GM18511 (cell line): ENCODE measurements at regions not wholly inside any gene's neighbourhood (a gene's known extent, or its start where the extent isn't known, plus 50 kb on each side); places are given as distances from the start of the nearest gene placed in this dataset.
"Not testable (repeated sequence)": the region's sequence is repeated elsewhere in the genome, so short reads cannot be mapped to it uniquely, and the experiment has no call there.

Experiments used
- ATAC-seq: cut with Tn5 transposase; IDR thresholded peaks from one replicate; pipeline ENCODE4 v1.9.1; 2021; ENCODE audit warnings: mild to moderate bottlenecking, moderate library complexity; ENCODE audit not compliant: unreplicated experiment

DNA sequence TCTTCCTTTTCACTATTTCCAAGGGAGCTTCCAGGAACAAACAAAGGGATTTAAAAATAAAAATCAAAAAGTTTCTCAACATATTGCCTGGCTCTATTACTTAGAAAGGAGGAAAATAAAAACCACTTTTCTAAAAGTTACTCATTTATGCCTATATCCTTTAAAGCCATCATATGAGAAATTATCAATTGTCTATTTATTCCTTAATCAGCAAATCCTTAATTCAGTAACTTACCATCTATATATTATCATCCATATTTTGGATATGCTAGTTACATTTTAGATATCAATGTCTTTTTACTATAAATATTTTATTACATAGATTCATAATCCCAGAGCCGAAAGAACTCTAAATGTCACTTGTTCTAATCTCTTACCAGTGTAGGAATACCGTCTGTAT is 481.5 kb upstream of the ANO5 start:
- ATAC-seq = no peak

DNA sequence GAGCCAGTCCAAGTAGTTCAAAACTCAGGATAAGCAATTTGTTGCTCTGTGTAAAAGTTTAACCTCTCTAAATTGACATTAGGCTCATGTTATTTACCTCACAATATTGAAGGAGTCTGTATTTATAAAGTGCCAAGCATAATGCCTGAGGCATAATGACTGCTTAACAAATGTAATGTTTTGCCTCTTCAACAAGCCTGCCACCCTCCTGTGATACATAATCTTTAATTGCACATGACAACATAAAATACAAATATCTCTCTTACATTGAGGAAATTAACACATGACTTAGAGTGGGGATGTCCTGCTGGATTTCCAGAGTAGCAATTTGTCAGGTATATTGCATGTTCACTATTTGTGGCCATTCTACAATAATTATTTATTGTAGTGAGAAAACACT is 469.2 kb upstream of the ANO5 start:
- no peak for ATAC-seq

DNA sequence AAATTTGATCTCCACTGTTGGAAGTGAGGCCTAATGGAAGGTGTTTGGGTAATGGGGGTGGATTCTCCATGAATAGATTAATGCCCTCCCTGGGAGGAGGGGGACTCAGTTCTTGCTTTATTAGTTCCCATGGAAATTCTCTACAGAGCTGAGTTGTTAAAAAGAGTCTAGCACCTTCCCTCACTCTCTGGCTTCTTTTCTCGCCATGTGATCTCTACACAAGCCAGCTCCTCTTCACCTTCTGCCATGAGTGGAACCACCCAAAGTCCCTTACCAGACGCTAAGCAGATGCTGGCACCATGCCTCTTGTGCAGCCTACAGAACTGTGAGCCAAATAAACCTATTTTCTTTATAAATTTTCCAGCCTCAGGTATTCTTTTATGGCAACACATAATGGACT is 465.8 kb upstream of the ANO5 start:
- ATAC-seq = no peak

DNA sequence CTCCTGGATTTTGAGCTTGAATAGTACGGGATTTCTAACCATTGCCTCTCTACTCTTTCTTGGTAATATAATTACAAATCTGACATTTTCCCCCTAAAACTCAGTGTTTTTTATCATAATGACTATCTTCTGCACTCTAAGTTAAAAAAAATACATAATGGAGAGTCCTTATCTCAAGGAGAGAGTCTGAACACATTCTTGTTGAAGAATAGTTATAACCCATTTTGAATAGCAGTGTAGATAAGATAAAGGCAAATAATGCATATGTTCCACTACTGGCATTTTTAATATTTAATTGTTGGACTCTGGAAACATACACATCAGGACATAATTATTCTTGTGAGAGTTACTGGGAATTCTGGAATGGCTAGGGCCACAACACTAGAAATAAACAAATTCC is 456.5 kb upstream of the ANO5 start:
- ATAC-seq = no peak

DNA sequence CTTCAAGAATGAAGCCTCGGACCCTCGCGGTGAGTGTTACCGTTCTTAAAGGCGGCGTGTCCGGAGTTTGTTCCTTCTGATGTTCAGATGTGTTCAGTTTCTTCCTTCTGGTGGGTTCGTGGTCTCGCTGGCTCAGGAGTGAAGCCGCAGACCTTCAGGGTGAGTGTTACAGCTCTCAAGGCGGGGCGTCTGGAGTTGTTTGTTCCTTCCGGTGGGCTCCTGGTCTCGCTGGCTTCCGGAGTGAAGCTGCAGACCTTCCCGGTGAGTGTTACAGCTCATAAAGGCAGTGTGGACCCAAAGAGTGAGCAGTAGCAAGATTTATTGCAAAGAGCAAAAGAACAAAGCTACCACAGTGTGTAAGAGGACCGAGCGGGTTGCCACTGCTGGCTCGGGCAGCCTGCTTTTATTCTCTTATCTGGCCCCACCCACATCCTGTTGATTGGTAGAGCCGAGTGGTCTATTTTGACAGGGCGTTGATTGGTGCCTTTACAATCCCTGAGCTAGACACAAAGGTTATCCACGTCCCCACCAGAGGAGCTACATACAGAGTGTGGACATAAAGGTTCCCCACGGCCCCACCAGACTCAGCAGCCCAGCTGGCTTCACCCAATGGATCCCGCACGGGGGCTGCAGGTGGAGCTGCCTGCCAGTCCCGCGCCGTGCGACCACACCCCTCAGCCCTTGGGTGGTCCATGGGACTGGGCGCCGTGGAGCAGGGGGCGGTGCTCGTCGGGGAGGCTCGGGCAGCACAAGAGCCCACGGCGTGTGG is 440.2 kb upstream of the ANO5 start:
- not testable (repeated sequence) for ATAC-seq

DNA sequence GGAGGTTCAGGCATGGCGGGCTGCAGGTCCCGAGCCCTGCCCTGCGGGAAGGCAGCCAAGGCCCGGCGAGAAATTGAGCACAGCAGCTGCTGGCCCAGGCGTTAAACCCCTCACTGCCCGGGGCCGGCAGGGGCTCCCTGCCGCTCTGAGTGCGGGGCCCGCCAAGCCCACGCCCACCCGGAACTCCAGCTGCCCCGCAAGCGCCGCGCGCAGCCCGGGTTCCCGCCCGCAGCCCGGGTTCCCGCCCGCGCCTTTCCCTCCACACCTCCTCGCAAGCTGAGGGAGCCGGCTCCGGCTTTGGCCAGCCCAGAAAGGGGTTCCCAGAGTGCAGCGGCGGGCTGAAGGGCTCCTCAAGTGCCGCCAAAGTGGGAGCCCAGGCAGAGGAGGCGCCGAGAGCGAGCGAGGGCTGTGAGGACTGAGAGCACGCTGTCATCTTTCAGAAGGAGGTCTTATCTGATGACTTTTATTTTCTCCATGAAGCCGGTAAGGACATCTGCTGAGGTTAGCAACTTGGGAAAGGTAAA is 439.6 kb upstream of the ANO5 start:
- not testable (repeated sequence) for ATAC-seq

DNA sequence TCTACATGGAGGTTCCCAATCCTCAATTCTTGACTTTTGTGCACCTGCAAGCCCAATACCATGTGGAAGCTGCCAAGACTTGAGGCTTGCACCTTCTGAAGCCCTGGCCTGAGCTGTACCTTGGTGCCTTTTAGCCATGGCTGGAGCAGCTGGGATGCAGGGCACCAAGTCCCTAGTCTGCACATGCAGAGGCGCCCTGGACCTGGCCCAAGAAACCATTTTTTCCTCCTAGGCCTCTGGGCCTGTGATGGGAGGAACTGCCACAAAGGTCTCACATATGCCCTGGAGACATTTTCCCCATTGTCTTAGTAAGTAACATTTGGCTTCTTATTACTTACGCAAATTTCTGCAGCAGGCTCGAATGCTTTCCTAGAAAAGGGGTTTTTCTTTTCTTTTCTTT is 431.9 kb upstream of the ANO5 start:
- no peak for ATAC-seq

DNA sequence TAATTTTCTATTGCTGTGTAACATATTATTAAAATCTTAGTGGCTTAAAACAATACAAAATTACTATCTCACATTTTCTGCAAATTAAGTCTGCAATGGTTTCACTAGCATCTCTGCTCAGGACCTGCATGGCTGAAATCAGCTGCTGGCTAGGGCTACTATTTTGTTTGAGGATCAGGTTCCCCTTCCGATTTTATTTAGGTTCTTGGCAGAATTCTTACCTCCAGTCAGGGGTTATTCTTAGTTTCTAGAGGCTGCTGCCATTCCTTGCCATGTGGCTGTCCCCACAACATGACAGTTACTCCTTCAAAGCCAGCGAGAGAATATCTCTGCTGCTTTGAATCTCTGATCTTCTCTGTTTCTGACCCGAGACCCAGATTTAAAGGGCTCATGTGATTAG is 424.5 kb upstream of the ANO5 start:
- ATAC-seq = no peak

DNA sequence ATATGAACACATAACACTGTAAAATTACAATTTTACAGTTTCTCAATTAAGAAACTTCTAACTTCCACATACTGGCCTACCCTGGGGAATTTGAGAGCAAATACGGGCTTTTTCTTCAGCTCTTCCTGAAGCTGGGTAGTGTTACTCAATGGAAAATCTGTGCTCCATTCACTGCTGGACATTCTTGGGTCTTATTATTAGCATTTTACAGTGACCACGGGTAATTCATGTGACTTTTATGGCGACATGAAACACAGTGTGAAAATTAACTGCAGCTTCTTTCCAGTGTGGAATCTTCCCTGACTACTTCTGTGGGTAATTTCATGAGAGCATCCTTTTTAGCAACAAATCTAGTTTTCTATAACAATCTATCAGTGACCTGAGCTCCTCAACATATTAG is 423.7 kb upstream of the ANO5 start:
- no peak for ATAC-seq

DNA sequence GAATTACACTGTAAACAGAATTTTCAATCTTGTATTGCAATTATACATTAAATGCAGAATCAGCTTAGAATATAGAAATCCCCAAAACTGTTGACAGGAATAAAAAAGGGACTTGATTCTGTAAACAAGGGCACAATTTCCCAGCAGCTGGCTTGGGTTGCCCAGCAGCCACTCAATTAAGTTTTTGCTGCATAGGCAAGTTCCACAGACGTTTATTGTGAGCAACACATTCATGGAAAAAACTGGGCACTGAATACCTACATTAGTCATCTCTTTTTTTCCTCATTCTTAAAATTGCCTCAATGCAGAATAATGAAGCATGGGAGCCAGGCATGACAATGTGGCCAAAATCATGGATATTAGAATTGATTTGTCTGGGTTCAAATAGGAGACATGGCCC is 421.8 kb upstream of the ANO5 start:
- ATAC-seq = no peak

DNA sequence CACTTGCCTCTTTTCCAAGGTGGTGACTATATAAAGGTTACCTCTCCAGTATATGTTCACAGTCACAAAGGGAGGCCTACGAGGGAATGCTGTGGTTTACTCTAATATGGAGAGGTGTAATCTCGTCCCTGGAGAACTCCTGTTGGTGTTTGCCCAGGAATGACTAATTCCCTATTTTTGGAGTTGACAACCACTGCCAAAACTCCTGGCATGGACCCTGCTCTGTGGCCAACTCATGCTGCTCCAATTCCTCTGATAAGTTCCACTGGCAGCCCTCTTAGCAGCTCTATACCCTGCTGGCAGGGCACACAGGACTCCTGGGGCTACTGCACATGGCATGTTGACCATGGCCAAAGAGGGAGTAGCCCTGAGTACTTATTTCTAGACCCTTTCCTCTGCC is 418.7 kb upstream of the ANO5 start:
- no peak for ATAC-seq

DNA sequence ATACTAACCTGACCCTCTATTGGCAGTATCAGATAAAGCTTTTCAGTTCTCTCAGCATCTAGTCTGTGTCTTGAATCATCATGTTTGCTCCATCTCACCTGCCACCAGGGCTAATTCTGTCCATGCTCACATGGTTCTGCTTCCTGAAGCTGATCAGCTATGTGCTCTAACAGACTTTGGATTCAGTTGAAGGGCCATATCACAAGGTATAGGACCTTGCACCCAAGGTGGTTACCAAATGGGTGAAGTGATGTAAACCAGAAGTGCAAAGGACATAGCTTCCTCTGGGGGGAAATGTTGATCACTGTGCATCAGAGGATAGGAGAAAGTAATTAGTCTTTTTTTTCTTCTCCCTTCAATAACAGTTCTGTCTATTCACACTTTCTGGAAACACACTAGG is 417.0 kb upstream of the ANO5 start:
- ATAC-seq = no peak

DNA sequence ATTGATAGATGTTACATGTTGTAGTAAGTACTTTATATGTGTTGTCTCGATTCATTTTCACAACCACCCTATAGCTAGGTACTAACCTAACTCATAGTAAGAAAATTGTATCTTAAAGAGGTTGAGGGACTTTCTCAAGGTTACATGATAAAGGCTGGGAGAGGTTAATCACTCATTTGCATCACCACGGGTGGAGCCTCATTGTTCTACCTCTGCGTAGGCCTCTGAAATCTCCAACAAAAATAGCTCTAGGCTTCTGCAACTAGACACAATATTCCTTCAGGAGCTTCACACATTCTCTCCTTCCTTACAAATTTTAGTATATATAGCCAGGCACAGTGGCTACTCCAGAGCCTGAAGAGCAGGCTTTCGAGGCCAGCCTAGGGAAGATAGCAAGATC is 408.9 kb upstream of the ANO5 start:
- ATAC-seq = no peak

DNA sequence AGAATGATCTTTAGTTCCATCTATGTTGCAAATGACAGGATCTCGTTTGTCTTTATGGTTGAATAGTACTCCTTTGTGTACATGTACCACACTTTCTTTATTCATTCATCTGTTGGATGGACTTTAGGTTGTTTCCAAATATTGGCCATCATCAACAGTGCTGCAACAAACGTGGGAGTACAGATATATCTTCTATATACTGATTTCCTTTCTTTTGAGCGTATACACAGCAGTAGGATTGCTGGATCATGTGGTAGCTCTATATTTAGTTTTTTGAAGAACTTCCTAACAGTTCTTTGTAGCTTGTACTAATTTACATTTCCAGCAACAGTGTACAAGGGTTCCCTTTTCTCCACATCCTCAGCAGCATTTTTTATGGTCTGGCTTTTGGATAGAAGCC is 407.5 kb upstream of the ANO5 start:
- ATAC-seq = no peak

DNA sequence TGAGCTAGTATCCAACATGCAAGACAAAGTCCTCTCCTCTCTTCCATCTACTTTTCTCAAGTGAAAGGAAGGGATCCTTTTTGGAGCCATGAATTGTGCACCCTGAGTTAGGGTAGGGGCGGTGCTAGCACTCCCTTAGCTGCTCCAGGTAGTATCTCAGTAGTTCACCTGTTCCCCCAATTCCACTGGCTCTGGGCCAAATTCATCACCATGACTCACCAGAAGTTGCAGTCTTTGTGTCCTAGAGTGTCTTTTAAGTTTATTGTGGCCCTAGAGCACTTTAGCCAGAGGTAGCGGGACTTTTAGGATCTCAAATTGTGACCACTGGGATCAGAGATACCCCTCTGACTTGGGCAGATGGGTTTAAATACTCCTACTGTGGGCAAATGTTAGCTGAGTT is 398.6 kb upstream of the ANO5 start:
- ATAC-seq = no peak

DNA sequence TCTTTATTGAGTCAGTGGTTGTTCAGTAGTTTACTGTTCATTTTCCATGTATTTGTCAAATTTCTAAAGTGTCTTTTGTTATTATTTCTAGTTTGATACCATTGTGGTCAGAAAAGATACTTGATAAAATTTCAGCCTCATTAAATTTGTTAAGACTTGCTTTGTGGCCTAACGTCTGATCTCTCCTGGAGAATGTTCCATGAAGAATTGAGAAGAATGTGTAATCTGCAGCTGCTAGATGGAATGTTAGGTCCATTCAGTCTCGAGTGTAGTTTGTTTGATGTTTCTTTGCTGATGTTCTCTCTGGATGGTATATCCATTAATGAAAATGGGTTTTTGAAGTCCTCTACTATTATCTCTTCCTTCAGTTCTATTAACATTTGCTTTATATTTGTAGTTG is 394.7 kb upstream of the ANO5 start:
- ATAC-seq = no peak

DNA sequence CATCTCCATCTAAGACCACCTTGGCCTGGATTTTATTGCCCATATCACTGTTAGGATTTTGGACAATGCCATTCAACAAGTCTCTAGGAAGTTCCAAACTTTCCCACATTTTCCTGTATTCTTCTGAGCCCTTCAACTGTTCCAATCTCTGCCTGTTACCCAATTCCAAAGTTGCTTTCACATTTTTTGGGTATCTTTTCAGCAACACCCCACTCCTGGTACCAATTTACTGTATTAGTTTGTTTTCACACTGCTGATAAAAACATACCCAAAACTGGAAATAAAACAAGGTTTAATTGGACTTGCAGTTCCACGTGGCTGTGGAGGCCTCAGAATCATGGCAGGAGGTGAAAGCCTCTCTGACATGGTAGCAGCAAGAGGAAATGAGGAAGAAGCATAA is 388.4 kb upstream of the ANO5 start:
- not testable (repeated sequence) for ATAC-seq

DNA sequence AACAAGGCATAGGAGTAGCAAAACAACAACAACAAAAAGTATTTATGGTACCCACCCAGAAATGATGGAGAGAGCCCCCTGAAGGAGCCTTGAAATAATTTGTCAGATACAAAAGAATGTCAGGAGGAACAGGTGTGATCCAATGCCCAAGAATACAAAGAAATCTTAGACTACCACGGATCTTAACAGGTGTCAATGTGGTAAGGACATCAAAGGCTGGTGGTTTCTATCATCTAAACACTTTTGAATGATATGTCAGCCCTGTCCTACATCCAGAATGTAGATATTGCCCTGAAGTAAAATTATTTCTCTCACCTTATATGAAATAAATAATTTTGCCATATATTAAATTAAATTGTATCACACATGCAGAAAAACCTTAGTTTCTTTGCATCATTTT is 386.4 kb upstream of the ANO5 start:
- no peak for ATAC-seq

DNA sequence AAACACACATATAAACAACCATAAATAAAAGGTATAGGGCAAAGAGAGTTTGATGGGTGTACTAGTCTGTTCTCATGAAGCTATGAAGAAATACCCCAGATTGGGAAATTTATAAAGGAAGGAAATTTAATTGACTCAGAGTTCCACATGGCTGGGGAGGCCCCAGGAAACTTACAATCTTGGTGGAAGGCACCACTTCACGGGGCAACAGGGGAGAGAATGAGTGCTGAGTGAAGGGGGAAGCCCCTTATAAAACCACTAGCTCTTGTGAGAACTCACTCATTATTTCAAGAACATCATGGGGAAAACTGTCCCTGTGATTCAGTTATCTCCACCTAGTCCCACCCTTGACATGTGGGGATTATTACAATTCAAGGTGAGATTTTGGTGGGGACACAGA is 385.9 kb upstream of the ANO5 start:
- peak; percentile 52 for ATAC-seq

DNA sequence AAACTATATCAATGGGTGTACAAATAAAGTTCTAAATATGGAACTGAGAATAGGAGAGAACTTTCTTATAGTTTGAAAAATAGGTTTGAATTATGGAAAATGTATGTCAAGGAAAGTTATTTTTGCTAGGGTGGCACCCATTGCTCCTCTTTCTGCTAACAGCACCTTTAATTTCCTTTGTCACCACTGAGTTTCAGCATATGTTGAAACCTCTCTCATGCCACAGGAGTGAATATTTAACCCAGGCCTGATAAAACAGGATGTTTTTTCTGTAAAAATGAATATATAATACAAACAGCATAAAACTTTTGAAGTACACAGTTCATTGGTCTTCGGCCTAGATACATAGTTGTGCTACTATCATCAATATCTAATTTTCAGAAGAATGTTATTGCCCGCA is 385.5 kb upstream of the ANO5 start:
- peak; percentile 62 for ATAC-seq

DNA sequence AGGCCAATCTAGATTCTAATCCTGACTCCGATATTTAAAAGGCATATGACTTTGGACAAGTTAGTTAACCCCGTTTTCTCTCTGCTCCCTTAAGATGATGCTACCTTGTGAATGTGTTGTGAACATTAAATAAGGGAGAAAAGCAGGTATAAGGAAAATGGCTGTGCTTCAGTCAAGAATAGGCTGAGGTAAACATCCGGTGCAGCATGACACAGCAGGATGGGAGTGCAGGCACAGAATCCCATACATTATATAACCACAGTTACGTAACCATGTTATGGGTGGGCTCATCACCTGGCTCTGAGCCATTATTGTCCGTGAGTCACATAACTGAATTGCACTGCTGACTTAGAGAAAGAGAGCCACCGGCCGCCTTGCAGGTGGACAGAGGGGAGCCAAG is 382.2 kb upstream of the ANO5 start:
- no peak for ATAC-seq

DNA sequence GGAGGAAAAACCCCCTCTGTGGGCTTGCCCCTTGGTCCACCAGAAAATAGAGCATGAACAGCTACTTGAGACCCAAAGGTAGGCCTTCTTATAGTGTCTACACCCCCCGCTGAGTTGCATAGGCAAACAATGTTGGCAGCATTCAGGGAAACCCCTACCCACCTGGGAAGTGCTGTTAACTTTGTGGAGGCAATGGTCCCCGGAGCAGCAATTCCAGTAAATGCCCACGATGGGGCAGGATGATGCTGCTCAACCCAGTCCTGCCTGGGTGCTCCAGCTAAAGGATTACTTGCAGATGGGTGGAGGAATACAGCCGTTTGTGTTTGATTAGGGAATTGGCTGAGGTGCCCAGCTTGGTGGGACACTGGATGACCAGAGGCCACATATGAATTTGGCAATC is 381.3 kb upstream of the ANO5 start:
- no peak for ATAC-seq

DNA sequence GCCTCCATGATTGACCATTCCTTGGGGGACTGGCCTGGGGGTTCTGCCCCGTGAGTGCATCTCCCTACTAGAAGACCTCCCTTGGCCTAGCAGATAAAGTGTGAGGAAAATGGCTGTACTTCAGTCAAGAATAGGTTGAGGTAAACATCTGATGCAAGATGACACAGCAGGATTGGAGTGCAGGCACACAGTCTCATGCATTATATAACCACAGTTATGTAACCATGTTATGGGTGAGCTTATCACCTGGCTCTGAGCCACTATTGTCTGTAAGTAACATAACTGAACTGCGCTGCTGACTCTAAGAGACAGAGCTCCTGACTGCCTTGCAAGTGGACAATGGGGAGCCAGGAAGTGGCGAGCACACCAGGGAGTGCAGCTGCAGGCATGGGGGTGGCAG is 378.7 kb upstream of the ANO5 start:
- ATAC-seq = no peak
